ENCODE measurements at regions not wholly inside any gene's neighbourhood (a gene's known extent, or its start where the extent isn't known, plus 50 kb on each side); places are given as distances from the start of the nearest gene placed in this dataset.

- no peaks in the 10 kb centered on the region for H3K4me1 ChIP-seq (ENCODE audit: insufficient read depth, low read length, poor library complexity, severe bottlenecking)
- H3K27ac ChIP-seq (ENCODE audit: low read depth, low read length, poor library complexity, severe bottlenecking): no peak overlapping the region
- ChIA-PET CTCF (ENCODE audit: unreplicated experiment) (no interaction called here), POLR2A (interaction anchor here (0.8 kb wide), 1 partner anchor 1139 kb away, joined by 3 read pairs; no protein-coding TSS in a partner anchor)
- no peak overlapping the region for H3K4me2 ChIP-seq (ENCODE audit: low read length)
- no peaks in the 10 kb centered on the region for H4K20me1 ChIP-seq (ENCODE audit: insufficient read depth, low read length)
- H3K36me3 ChIP-seq (ENCODE audit: insufficient read depth, low read length): no peaks in the 10 kb centered on the region
- no peak for DNase-seq (ENCODE audit: low spot score)
- H3K9me2 ChIP-seq (ENCODE audit: insufficient read depth, low read length): no peaks in the 10 kb centered on the region
- no peak for TF ChIP-seq CTCF (conservative IDR thresholded peaks at IDR 0.05; ENCODE audit: low read length)
- no peak for TF ChIP-seq EZH2phosphoT487 (IDR thresholded peaks at IDR 0.05; ENCODE audit: borderline replicate concordance, low read depth, low read length)
- no TSS peak for BruUV-seq (replicated peaks)
- intact Hi-C loops (cut with micrococcal nuclease; ENCODE audit: unreplicated experiment): no loop called here
- H3K79me2 ChIP-seq (ENCODE audit: insufficient read depth, low read depth, low read length): no peaks in the 10 kb centered on the region
- no peaks in the 10 kb centered on the region for H3K9me3 ChIP-seq (ENCODE audit: low read length)
- H3K4me3 ChIP-seq (ENCODE audit: low read depth, low read length, poor library complexity, severe bottlenecking): no peak overlapping the region
- H2AFZ ChIP-seq (ENCODE audit: low read length): no peak overlapping the region
These were observed 1587.7 kb downstream of the AMY1C start for GRCh38 chr1:105337420-105337819.

- CTCF ChIA-PET (ENCODE audit: unreplicated experiment): no interaction called here
- POLR2A ChIA-PET: no interaction called here
These were observed 1593.6 kb downstream of the AMY1C start for GRCh38 chr1:105343317-105343716.

More at GRCh38 chr1:105343317-105343716, 1593.6 kb downstream of the AMY1C start:
- no peak for DNase-seq (ENCODE audit: low spot score)
- H4K20me1 ChIP-seq (ENCODE audit: insufficient read depth, low read length): no peaks in the 10 kb centered on the region
- no peaks in the 10 kb centered on the region for H3K9me3 ChIP-seq (ENCODE audit: low read length)
- H3K79me2 ChIP-seq (ENCODE audit: insufficient read depth, low read depth, low read length): no peaks in the 10 kb centered on the region
- TF ChIP-seq EZH2phosphoT487 (IDR thresholded peaks at IDR 0.05; ENCODE audit: borderline replicate concordance, low read depth, low read length) (no peak), CTCF (conservative IDR thresholded peaks at IDR 0.05; ENCODE audit: low read length) (no peak)
- intact Hi-C loops (cut with micrococcal nuclease; ENCODE audit: unreplicated experiment): no loop called here
- no peaks in the 10 kb centered on the region for H3K36me3 ChIP-seq (ENCODE audit: insufficient read depth, low read length)
- H3K9me2 ChIP-seq (ENCODE audit: insufficient read depth, low read length): no peaks in the 10 kb centered on the region
- H3K4me1 ChIP-seq (ENCODE audit: insufficient read depth, low read length, poor library complexity, severe bottlenecking): no peaks in the 10 kb centered on the region
- no peak overlapping the region for H3K4me2 ChIP-seq (ENCODE audit: low read length)
- H3K27ac ChIP-seq (ENCODE audit: low read depth, low read length, poor library complexity, severe bottlenecking): no peak overlapping the region
- no TSS peak for BruUV-seq (replicated peaks)
- no peak overlapping the region for H3K4me3 ChIP-seq (ENCODE audit: low read depth, low read length, poor library complexity, severe bottlenecking)
- H2AFZ ChIP-seq (ENCODE audit: low read length): no peak overlapping the region

Data from OCI-LY7 (cell line).